ENCODE measurements at regions not wholly inside any gene's neighbourhood (a gene's known extent, or its start where the extent isn't known, plus 50 kb on each side); places are given as distances from the start of the nearest gene placed in this dataset.
A peak's percentile ranks its signal among the peaks of the same experiment; 100 is the strongest.

GRCh38 chr12:97131220-97131981, 224.3 kb downstream of the NEDD1 start:
- H3K9me2 ChIP-seq (ENCODE audit: low read depth, low read length): no peaks in the 10 kb centered on the region
- no peaks in the 10 kb centered on the region for H3K36me3 ChIP-seq (ENCODE audit: insufficient read depth, low read length)
- no peaks in the 10 kb centered on the region for H3K4me1 ChIP-seq (ENCODE audit: insufficient read depth, low read length, severe bottlenecking)
- H2AFZ ChIP-seq (ENCODE audit: low read length): no peak overlapping the region
- TF ChIP-seq, protein P1, sequence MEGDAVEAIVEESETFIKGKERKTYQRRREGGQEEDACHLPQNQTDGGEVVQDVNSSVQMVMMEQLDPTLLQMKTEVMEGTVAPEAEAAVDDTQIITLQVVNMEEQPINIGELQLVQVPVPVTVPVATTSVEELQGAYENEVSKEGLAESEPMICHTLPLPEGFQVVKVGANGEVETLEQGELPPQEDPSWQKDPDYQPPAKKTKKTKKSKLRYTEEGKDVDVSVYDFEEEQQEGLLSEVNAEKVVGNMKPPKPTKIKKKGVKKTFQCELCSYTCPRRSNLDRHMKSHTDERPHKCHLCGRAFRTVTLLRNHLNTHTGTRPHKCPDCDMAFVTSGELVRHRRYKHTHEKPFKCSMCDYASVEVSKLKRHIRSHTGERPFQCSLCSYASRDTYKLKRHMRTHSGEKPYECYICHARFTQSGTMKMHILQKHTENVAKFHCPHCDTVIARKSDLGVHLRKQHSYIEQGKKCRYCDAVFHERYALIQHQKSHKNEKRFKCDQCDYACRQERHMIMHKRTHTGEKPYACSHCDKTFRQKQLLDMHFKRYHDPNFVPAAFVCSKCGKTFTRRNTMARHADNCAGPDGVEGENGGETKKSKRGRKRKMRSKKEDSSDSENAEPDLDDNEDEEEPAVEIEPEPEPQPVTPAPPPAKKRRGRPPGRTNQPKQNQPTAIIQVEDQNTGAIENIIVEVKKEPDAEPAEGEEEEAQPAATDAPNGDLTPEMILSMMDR (IDR thresholded peaks at IDR 0.05; ENCODE audit: low read length): no peak
- TF ChIP-seq EZH2 (IDR thresholded peaks at IDR 0.05; ENCODE audit: borderline replicate concordance, low read length): no peak
- H3K4me3 ChIP-seq (ENCODE audit: low read depth, low read length, poor library complexity, severe bottlenecking): no peak overlapping the region
- H3K27me3 ChIP-seq (ENCODE audit: insufficient read depth, low read length): no peaks in the 10 kb centered on the region
- H3K9me3 ChIP-seq (ENCODE audit: low read length): no peaks in the 10 kb centered on the region
- no peak overlapping the region for H3K4me2 ChIP-seq (ENCODE audit: low read length)
- no peak overlapping the region for H3K27ac ChIP-seq (ENCODE audit: low read depth, low read length, poor library complexity, severe bottlenecking)
- no peak overlapping the region for H3K9ac ChIP-seq (ENCODE audit: low read length)
- H4K20me1 ChIP-seq (ENCODE audit: insufficient read depth, low read length): no peaks in the 10 kb centered on the region
- no peaks in the 10 kb centered on the region for H3K79me2 ChIP-seq (ENCODE audit: insufficient read depth, low read length)
- H3F3A ChIP-seq (ENCODE audit: insufficient read depth, low read length): no peaks in the 10 kb centered on the region

- no peaks in the 10 kb centered on the region for H3K9me2 ChIP-seq (ENCODE audit: low read depth, low read length)
- H3K36me3 ChIP-seq (ENCODE audit: insufficient read depth, low read length): no peaks in the 10 kb centered on the region
- H3K27me3 ChIP-seq (ENCODE audit: insufficient read depth, low read length): no peaks in the 10 kb centered on the region
- H3K4me2 ChIP-seq (ENCODE audit: low read length): no peak overlapping the region
- H3K79me2 ChIP-seq (ENCODE audit: insufficient read depth, low read length): no peaks in the 10 kb centered on the region
- H3K9ac ChIP-seq (ENCODE audit: low read length): no peak overlapping the region
- H3K9me3 ChIP-seq (ENCODE audit: low read length): no peaks in the 10 kb centered on the region
- no peak overlapping the region for H2AFZ ChIP-seq (ENCODE audit: low read length)
- TF ChIP-seq, protein P1 (IDR thresholded peaks at IDR 0.05; ENCODE audit: low read length): no peak
- no peak for TF ChIP-seq EZH2 (IDR thresholded peaks at IDR 0.05; ENCODE audit: borderline replicate concordance, low read length)
- H3K27ac ChIP-seq (ENCODE audit: low read depth, low read length, poor library complexity, severe bottlenecking): no peak overlapping the region
- no peaks in the 10 kb centered on the region for H3K4me1 ChIP-seq (ENCODE audit: insufficient read depth, low read length, severe bottlenecking)
- no peak overlapping the region for H3K4me3 ChIP-seq (ENCODE audit: low read depth, low read length, poor library complexity, severe bottlenecking)
- H3F3A ChIP-seq (ENCODE audit: insufficient read depth, low read length): no peaks in the 10 kb centered on the region
- H4K20me1 ChIP-seq (ENCODE audit: insufficient read depth, low read length): no peaks in the 10 kb centered on the region
Observed at GRCh38 chr12:97132270-97132669, 225.2 kb downstream of the NEDD1 start.

DNA sequence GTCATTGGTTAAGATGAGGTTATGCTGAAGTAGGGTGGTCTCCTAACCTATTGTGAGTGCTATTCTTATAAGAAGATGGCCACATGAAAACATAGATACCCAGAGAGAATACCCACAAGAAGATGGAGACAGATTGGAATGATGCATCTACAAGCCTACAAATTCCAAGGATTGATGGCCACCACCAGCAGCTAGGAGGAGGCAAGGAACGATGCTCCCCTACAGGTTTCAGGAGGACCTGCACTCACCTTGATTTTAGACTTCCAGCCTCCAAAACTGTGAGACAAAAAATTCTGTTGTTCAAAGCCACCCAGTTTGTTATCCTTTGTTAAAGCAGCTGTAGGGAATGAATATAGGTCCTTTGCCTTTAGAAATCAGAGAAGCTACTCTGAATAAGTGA, 227.4 kb downstream of the NEDD1 start:
- Histone ChIP-seq H3K9ac (ENCODE audit: low read length) (no peak overlapping the region), H3K9me3 (ENCODE audit: low read length) (no peaks in the 10 kb centered on the region), H3K9me2 (ENCODE audit: low read depth, low read length) (no peaks in the 10 kb centered on the region), H3K4me1 (ENCODE audit: insufficient read depth, low read length, severe bottlenecking) (no peaks in the 10 kb centered on the region), H3F3A (ENCODE audit: insufficient read depth, low read length) (no peaks in the 10 kb centered on the region), H3K27me3 (ENCODE audit: insufficient read depth, low read length) (no peaks in the 10 kb centered on the region), H2AFZ (ENCODE audit: low read length) (no peak overlapping the region), H3K36me3 (ENCODE audit: insufficient read depth, low read length) (no peaks in the 10 kb centered on the region), H3K4me3 (ENCODE audit: low read depth, low read length, poor library complexity, severe bottlenecking) (no peak overlapping the region), H3K79me2 (ENCODE audit: insufficient read depth, low read length) (no peaks in the 10 kb centered on the region), H4K20me1 (ENCODE audit: insufficient read depth, low read length) (no peaks in the 10 kb centered on the region), H3K4me2 (ENCODE audit: low read length) (no peak overlapping the region), H3K27ac (ENCODE audit: low read depth, low read length, poor library complexity, severe bottlenecking) (no peak overlapping the region)
- no peak for TF ChIP-seq EZH2 (IDR thresholded peaks at IDR 0.05; ENCODE audit: borderline replicate concordance, low read length)
- TF ChIP-seq, protein P1 (IDR thresholded peaks at IDR 0.05; ENCODE audit: low read length): 0 out of 2 replicates have a peak, but pooled peaks have one; percentile 8
